Neutrophil (primary cell): ENCODE measurements at regions not wholly inside any gene's neighbourhood (a gene's known extent, or its start where the extent isn't known, plus 50 kb on each side); places are given as distances from the start of the nearest gene placed in this dataset.

Source experiments
- H3K27ac ChIP-seq: fragments of 200-600 bp; sonication (generic); 2 replicates; pipeline ENCODE4 v1.5.1; 2016; ENCODE audit warnings: mild to moderate bottlenecking, moderate library complexity
- H3K27me3 ChIP-seq: fragments of 200-600 bp; sonication (generic); 2 replicates; pipeline ENCODE4 v1.6.0; 2016; ENCODE audit warnings: mild to moderate bottlenecking
- H3K36me3 ChIP-seq: fragments of 200-600 bp; sonication (generic); 2 replicates; pipeline ENCODE4 v1.5.1; 2017
- H3K4me1 ChIP-seq, 2 experiments: fragments of 200-600 bp in 1 of 2; sonication (generic) in 1 of 2; 1 replicate in 1 of 2; 2 replicates in 1 of 2; pipeline versions ENCODE4 v1.5.1 to v1.6.1; 2013 to 2016; ENCODE audit warnings: low read depth in 1 of 2, low read length in 1 of 2, mild to moderate bottlenecking in 1 of 2, moderate library complexity in 1 of 2; ENCODE audit not compliant: control insufficient read depth in 1 of 2, insufficient read depth in 1 of 2
- H3K4me3 ChIP-seq, 2 experiments: fragments of 200-600 bp in 1 of 2; sonication (generic) in 1 of 2; 1 replicate in 1 of 2; 2 replicates in 1 of 2; pipeline ENCODE4 v1.5.1; 2013 to 2016; ENCODE audit warnings: low read depth in 1 of 2, low read length in 1 of 2, mild to moderate bottlenecking in 1 of 2, moderate library complexity in 1 of 2
- H3K9me3 ChIP-seq: fragments of 200-600 bp; sonication (generic); 2 replicates; pipeline ENCODE4 v1.5.1; 2016
- CTCF ChIP-seq: fragments of 200-600 bp; sonication (generic); IDR thresholded peaks from 2 replicates; pipeline ENCODE4 v1.5.1; 2016; ENCODE audit warnings: antibody characterized with exemption

DNA sequence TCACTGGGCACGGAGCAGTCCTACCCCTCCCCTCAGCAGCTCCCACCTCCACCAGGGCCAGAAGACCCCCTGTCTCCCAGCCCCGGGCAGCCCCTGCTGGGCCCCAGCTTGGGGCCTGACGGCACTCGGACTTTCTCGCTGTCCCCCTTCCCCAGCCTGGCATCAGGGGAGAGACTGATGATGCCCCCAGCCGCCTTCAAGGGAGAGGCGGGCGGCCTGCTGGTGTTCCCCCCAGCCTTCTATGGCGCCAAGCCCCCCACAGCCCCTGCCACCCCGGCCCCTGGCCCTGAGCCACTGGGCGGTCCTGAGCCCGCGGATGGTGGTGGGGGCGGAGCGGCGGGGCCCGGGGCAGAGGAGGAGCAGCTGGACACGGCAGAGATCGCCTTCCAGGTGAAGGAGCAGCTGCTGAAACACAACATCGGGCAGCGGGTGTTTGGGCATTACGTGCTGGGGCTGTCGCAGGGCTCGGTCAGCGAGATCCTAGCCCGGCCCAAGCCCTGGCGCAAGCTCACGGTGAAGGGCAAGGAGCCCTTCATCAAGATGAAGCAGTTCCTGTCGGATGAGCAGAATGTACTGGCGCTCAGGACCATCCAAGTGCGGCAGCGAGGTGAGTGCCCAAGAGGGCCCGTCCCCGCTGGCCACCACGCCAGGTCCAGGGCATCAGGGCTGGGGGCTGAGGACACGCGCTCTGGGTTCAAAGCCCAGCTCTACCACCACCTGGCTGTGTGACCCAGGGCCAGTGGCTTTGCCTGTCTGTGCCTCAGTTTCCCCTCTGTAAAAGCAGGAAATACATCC is 58.6 kb downstream of the PHETA1 start:
- H3K4me1 ChIP-seq, result peaks cover 0 to 5% of the 10 kb centered on the region in 2 experiments
- no peak overlapping the region for H3K4me3 ChIP-seq
- no peak overlapping the region for H3K27ac ChIP-seq
- H3K36me3 ChIP-seq, result no peaks in the 10 kb centered on the region
- H3K9me3 ChIP-seq, result peaks cover 7% of the 10 kb centered on the region
- H3K27me3 ChIP-seq, result no peaks in the 10 kb centered on the region
- TF ChIP-seq CTCF, result no peak

- Histone ChIP-seq H3K4me1 (peaks cover 0 to 5% of the 10 kb centered on the region in 2 experiments), H3K36me3 (no peaks in the 10 kb centered on the region), H3K27ac (no peak overlapping the region), H3K27me3 (no peaks in the 10 kb centered on the region), H3K9me3 (peaks cover 14% of the 10 kb centered on the region), H3K4me3 (no peak overlapping the region)
- no peak for TF ChIP-seq CTCF
Measured at GRCh38 chr12:111309584-111309983, 59.3 kb downstream of the PHETA1 start.

DNA sequence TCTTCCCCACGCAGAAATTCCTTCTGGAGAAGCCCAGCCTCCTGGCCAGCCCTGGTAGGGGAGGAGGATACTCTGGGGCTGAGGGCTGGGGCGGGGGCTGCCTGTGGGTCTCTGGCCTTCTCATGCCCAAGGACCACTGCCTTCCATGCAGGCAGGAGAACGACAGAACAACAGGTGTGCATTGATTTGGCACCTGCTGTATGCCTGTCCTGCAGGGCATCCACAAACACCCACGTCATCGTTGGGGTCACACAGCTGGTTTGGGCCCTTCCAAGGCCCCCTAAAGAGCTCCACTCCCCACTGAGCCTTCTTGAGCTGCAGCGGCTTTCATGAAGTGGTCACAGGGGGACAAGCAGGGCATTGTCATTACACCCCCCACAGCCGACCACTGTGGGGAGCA is 60.4 kb downstream of the PHETA1 start:
- Histone ChIP-seq H3K4me3 (no peak overlapping the region), H3K27me3 (no peaks in the 10 kb centered on the region), H3K4me1 (no peaks in the 10 kb centered on the region), H3K9me3 (peaks cover 21% of the 10 kb centered on the region), H3K36me3 (no peaks in the 10 kb centered on the region), H3K27ac (no peak overlapping the region)
- no peak for TF ChIP-seq CTCF

GRCh38 chr12:111304642-111305071 is 64.2 kb downstream of the PHETA1 start:
- H3K27ac ChIP-seq, result no peak overlapping the region
- TF ChIP-seq CTCF, result peak; percentile 73
- H3K27me3 ChIP-seq, result no peaks in the 10 kb centered on the region
- no peak overlapping the region for H3K4me3 ChIP-seq
- H3K4me1 ChIP-seq, result no peaks in the 10 kb centered on the region
- no peaks in the 10 kb centered on the region for H3K36me3 ChIP-seq
- peaks cover 21% of the 10 kb centered on the region for H3K9me3 ChIP-seq

- H3K27ac ChIP-seq, result no peak overlapping the region
- TF ChIP-seq CTCF, result no peak
- no peaks in the 10 kb centered on the region for H3K4me1 ChIP-seq
- no peaks in the 10 kb centered on the region for H3K36me3 ChIP-seq
- no peak overlapping the region for H3K4me3 ChIP-seq
- no peaks in the 10 kb centered on the region for H3K27me3 ChIP-seq
- H3K9me3 ChIP-seq, result peaks cover 21% of the 10 kb centered on the region
Measured at GRCh38 chr12:111303531-111303930, 65.4 kb downstream of the PHETA1 start.
